Panc1 (cell line): ENCODE measurements at regions not wholly inside any gene's neighbourhood (a gene's known extent, or its start where the extent isn't known, plus 50 kb on each side); places are given as distances from the start of the nearest gene placed in this dataset.

Experiments used
- ATAC-seq: fragments of 200-7000 bp; cut with Tn5 transposase; 2 replicates; pipeline ENCODE4 v1.9.1; 2020; ENCODE audit warnings: mild to moderate bottlenecking, moderate library complexity
- BruUV-seq: library from RNA; stranded (reverse); fragments of 400-500 nt; replicated peaks from 2 replicates; lab custom pipeline; 2021; lab: Mats Ljungman, UMichigan
- CTCF ChIA-PET: fragments of 300-600 bp; sonication (Branson Sonifier 250); formaldehyde crosslinking; loops from one replicate; lab custom pipeline; 2022; ENCODE audit warnings: antibody characterized with exemption; lab: Charles Lee
- POLR2A ChIA-PET: fragments of 300-600 bp; sonication (Branson Sonifier 250); formaldehyde crosslinking; loops from one replicate; lab custom pipeline; 2022; ENCODE audit warnings: antibody characterized with exemption; lab: Charles Lee
- DNase-seq: peaks from one replicate; pipeline ENCODE4 v3.0.0-alpha.2; 2010; ENCODE audit warnings: low read depth, low spot score
- H3K27ac ChIP-seq: 2 replicates; pipeline ENCODE4 v1.5.1; 2011; ENCODE audit warnings: mild to moderate bottlenecking, low read length, inconsistent platforms
- H3K27me3 ChIP-seq: fragments of 200-500 bp; sonication (Bioruptor generic); 2 replicates; pipeline ENCODE4 v1.6.0; 2014; ENCODE audit warnings: low read length, inconsistent platforms; ENCODE audit not compliant: control insufficient read depth, insufficient read depth
- H3K36me3 ChIP-seq: fragments of 200-500 bp; sonication (Bioruptor generic); 2 replicates; pipeline ENCODE4 v1.5.1; 2014; ENCODE audit warnings: inconsistent platforms, mild to moderate bottlenecking, low read length, moderate library complexity; ENCODE audit not compliant: control insufficient read depth, insufficient read depth
- H3K4me1 ChIP-seq: 2 replicates; pipeline ENCODE4 v1.5.1; 2011; ENCODE audit warnings: inconsistent platforms, mild to moderate bottlenecking, low read length, moderate library complexity; ENCODE audit not compliant: control insufficient read depth, insufficient read depth
- H3K4me3 ChIP-seq, 2 experiments: 2 replicates each; pipeline ENCODE4 v1.5.1; 2011 to 2012; ENCODE audit warnings: low read depth in 2 of 2, low read length in 2 of 2, mild to moderate bottlenecking in 2 of 2, inconsistent platforms in 1 of 2, moderate library complexity in 1 of 2
- H3K9me3 ChIP-seq: fragments of 200-500 bp; sonication (Bioruptor generic); 2 replicates; pipeline ENCODE4 v1.5.1; 2014; ENCODE audit warnings: low read depth, mild to moderate bottlenecking, inconsistent platforms, low read length, moderate library complexity; ENCODE audit not compliant: control insufficient read depth, insufficient read depth
- CTCF ChIP-seq: fragments of 450-650 bp; IDR thresholded peaks from 2 replicates; pipeline ENCODE4 v1.5.1; 2017; ENCODE audit warnings: mild to moderate bottlenecking
- POLR2AphosphoS5 ChIP-seq: IDR thresholded peaks from 2 replicates; pipeline ENCODE4 v1.6.1; 2012; ENCODE audit warnings: mild to moderate bottlenecking, low read depth, low read length, moderate library complexity
- REST ChIP-seq, 2 experiments: IDR thresholded peaks; 2 replicates each; pipeline ENCODE4 v1.6.1; 2011 to 2012; ENCODE audit warnings: low read depth in 2 of 2, control low read depth in 1 of 2, low read length in 1 of 2, mild to moderate bottlenecking in 1 of 2, moderate library complexity in 1 of 2; ENCODE audit not compliant: insufficient read depth in 1 of 2
- SIN3A ChIP-seq: IDR thresholded peaks from 2 replicates; pipeline ENCODE4 v1.6.1; 2012; ENCODE audit warnings: low read depth, mild to moderate bottlenecking, low read length, moderate library complexity, borderline replicate concordance; ENCODE audit not compliant: insufficient read depth
- TCF7L2 ChIP-seq: IDR thresholded peaks from 2 replicates; pipeline ENCODE4 v1.6.1; 2011; ENCODE audit warnings: mild to moderate bottlenecking, low read depth, low read length, inconsistent platforms
- in situ Hi-C: cut with HindIII; loops from 2 replicates; pipeline ENCODE4 v1.10.0; 2016; ENCODE audit warnings: low sequenced_read_pairs, low pct_unique_long_range_greater_than_20kb
- intact Hi-C: fragments of 100-400 bp; cut with micrococcal nuclease; formaldehyde crosslinking; loops from one replicate; pipeline ENCODE4 v1.10.0; 2022; ENCODE audit not compliant: unreplicated experiment

DNA sequence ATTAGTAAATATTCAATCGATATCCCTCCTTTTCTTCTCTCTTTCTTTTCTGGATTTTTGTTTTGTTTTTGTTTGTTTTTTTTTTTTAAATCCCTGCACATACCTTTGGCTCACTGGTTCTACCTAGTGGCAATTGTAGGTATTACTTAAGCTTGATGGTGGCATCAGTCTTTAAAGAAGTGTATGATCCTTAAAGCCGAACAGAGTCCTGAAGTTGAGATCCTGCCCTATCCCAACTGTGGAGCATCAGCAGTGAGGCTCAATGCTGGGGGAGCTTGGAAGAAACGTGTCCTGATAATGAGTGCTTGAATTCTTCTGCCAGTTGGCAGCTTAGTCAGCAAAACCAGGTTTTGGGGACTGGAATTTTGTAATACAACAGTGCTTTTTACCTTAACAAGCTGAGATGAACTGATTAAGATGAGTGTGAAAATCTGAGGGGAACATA is 60.8 kb downstream of the FASLG start:
- Histone ChIP-seq H3K27ac (no peak overlapping the region), H3K36me3 (no peaks in the 10 kb centered on the region), H3K9me3 (no peaks in the 10 kb centered on the region), H3K27me3 (peaks cover 2% of the 10 kb centered on the region), H3K4me3 (no peak overlapping the region), H3K4me1 (no peaks in the 10 kb centered on the region)
- intact Hi-C loops (loop anchor here (2.0 to 5.0 kb wide), 2 partner anchors 112 to 269 kb away; no protein-coding TSS in a partner anchor), in situ Hi-C loops (no loop called here)
- CTCF ChIA-PET: interaction anchor here (0.6 to 1.5 kb wide), 8 partner anchors 26 to 717 kb away, joined by 3 to 8 read pairs (median 4); no protein-coding TSS in a partner anchor
- BruUV-seq: no TSS peak
- POLR2A ChIA-PET: no interaction called here
- TF ChIP-seq POLR2AphosphoS5 (no peak), CTCF (peak; percentile 83)
- DNase-seq (no peak), ATAC-seq (peak; percentile 80)

- intact Hi-C loops (no loop called here), in situ Hi-C loops (no loop called here)
- DNase-seq: no peak
- no peak overlapping the region for H3K4me3 ChIP-seq
- H3K4me1 ChIP-seq: no peaks in the 10 kb centered on the region
- ChIA-PET CTCF (interaction anchor here (0.6 to 1.5 kb wide), 7 partner anchors 111 to 718 kb away, joined by 3 to 8 read pairs (median 4); no protein-coding TSS in a partner anchor), POLR2A (no interaction called here)
- no peaks in the 10 kb centered on the region for H3K9me3 ChIP-seq
- H3K27ac ChIP-seq: no peak overlapping the region
- no peak for ATAC-seq
- no peak for TF ChIP-seq POLR2AphosphoS5
- TF ChIP-seq REST (IDR thresholded peaks at IDR 0.05; ENCODE audit: insufficient read depth in 1 of 2, low read depth in 2 of 2, low read length in 1 of 2): no peak
- TF ChIP-seq CTCF: no peak
- TF ChIP-seq TCF7L2: no peak
- TF ChIP-seq SIN3A: no peak
- H3K36me3 ChIP-seq: no peaks in the 10 kb centered on the region
- BruUV-seq: no TSS peak
- H3K27me3 ChIP-seq: no peaks in the 10 kb centered on the region; the same call in 1 of the 2 replicates
These were observed 61.4 kb downstream of the FASLG start for GRCh38 chr1:172720339-172720738.
